PC-3 (cell line): ENCODE measurements at regions not wholly inside any gene's neighbourhood (a gene's known extent, or its start where the extent isn't known, plus 50 kb on each side); places are given as distances from the start of the nearest gene placed in this dataset.

Source experiments
- EZH2 ChIP-seq: fragments of 300-600 bp; sonication (generic); IDR thresholded peaks from one replicate; pipeline ENCODE4 v1.6.1; 2017; ENCODE audit warnings: antibody characterized with exemption, mild to moderate bottlenecking, low read length; ENCODE audit not compliant: unreplicated experiment
- EZH2phosphoT487 ChIP-seq: fragments of 300-600 bp; sonication (generic); IDR thresholded peaks from 2 replicates; pipeline ENCODE4 v1.6.1; 2018; ENCODE audit warnings: mild to moderate bottlenecking, antibody characterized with exemption, low read length, borderline replicate concordance
- TF ChIP-seq, protein P1 (sequence below): fragments of 300-600 bp; sonication (generic); conservative IDR thresholded peaks from 2 replicates; pipeline ENCODE4 v1.5.1; 2017; ENCODE audit warnings: antibody characterized with exemption, low read depth, mild to moderate bottlenecking, low read length

DNA sequence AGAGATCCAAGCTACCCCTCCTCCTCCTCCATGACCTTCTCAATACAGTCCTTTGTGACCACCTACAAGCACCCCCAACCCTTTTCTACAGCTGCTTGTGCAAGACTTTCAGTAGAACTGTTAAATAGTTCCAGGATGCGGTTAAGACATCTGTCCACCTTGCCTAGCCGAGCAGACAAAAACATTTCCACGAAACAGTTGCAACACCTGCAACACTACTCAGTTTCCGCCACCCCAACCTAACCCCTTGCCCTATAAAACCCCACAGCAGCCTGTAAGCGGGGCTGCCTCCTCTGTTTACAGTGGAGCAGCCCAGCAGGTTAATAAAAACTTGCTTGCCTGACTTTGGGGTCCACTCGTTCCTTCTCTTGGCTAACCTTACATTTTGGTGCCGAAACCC lies 1803.5 kb upstream of the CDH6 start:
- TF ChIP-seq EZH2 (no peak), EZH2phosphoT487 (no peak)
- TF ChIP-seq, protein P1, sequence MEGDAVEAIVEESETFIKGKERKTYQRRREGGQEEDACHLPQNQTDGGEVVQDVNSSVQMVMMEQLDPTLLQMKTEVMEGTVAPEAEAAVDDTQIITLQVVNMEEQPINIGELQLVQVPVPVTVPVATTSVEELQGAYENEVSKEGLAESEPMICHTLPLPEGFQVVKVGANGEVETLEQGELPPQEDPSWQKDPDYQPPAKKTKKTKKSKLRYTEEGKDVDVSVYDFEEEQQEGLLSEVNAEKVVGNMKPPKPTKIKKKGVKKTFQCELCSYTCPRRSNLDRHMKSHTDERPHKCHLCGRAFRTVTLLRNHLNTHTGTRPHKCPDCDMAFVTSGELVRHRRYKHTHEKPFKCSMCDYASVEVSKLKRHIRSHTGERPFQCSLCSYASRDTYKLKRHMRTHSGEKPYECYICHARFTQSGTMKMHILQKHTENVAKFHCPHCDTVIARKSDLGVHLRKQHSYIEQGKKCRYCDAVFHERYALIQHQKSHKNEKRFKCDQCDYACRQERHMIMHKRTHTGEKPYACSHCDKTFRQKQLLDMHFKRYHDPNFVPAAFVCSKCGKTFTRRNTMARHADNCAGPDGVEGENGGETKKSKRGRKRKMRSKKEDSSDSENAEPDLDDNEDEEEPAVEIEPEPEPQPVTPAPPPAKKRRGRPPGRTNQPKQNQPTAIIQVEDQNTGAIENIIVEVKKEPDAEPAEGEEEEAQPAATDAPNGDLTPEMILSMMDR = no peak
